Dendritic cell treated with granulocyte-macrophage colony-stimulating factor and Interleukin-4, amounts not matched to agents 40 ng/mL and 50 ng/mL, for 4 days (primary cell): ENCODE measurements at regions not wholly inside any gene's neighbourhood (a gene's known extent, or its start where the extent isn't known, plus 50 kb on each side); places are given as distances from the start of the nearest gene placed in this dataset.
"Not testable (repeated sequence)": the region's sequence is repeated elsewhere in the genome, so short reads cannot be mapped to it uniquely, and the experiment has no call there.

Experiments used
- H3K27ac Mint-ChIP-seq: one replicate; pipeline ENCODE4 v1.8.0; 2022; ENCODE audit warnings: mild to moderate bottlenecking, mixed read lengths
- H3K27me3 Mint-ChIP-seq: one replicate; pipeline ENCODE4 v1.8.0; 2022; ENCODE audit warnings: mild to moderate bottlenecking, mixed read lengths
- H3K36me3 Mint-ChIP-seq: one replicate; pipeline ENCODE4 v1.8.0; 2022; ENCODE audit warnings: low read depth, mixed read lengths
- H3K4me1 Mint-ChIP-seq: one replicate; pipeline ENCODE4 v1.8.0; 2022; ENCODE audit warnings: low read depth, mixed read lengths
- H3K4me3 Mint-ChIP-seq: one replicate; pipeline ENCODE4 v1.8.0; 2022; ENCODE audit warnings: mild to moderate bottlenecking, moderate library complexity, mixed read lengths
- H3K9me3 Mint-ChIP-seq: one replicate; pipeline ENCODE4 v1.8.0; 2022; ENCODE audit warnings: mixed read lengths
- intact Hi-C: fragments of 100-400 bp; cut with micrococcal nuclease; formaldehyde crosslinking; loops from one replicate; pipeline ENCODE4 v1.15.0; 2022

- Mint-ChIP-seq H3K27ac (no peak overlapping the region), H3K4me3 (no peak overlapping the region), H3K9me3 (peaks cover 30% of the 10 kb centered on the region), H3K36me3 (no peaks in the 10 kb centered on the region), H3K4me1 (no peaks in the 10 kb centered on the region), H3K27me3 (no peaks in the 10 kb centered on the region)
- intact Hi-C loops = no loop called here
These were observed 776.1 kb upstream of the MBL2 start for GRCh38 chr10:53548664-53549063.

- Mint-ChIP-seq H3K4me3 (no peak overlapping the region), H3K4me1 (no peaks in the 10 kb centered on the region)
- intact Hi-C loops = no loop called here
These were observed 774.8 kb upstream of the MBL2 start for GRCh38 chr10:53547364-53547763.

GRCh38 chr10:53543410-53543809, 770.8 kb upstream of the MBL2 start:
- H3K4me1 Mint-ChIP-seq = no peaks in the 10 kb centered on the region
- intact Hi-C loops = no loop called here
- H3K4me3 Mint-ChIP-seq = no peak overlapping the region

More at GRCh38 chr10:53547364-53547763, 774.8 kb upstream of the MBL2 start:
- Mint-ChIP-seq H3K36me3 (no peaks in the 10 kb centered on the region), H3K27me3 (no peaks in the 10 kb centered on the region), H3K27ac (no peak overlapping the region), H3K9me3 (peaks cover 31% of the 10 kb centered on the region)

GRCh38 chr10:53537508-53537907, 764.9 kb upstream of the MBL2 start:
- Mint-ChIP-seq H3K4me1 (no peaks in the 10 kb centered on the region), H3K9me3 (peaks cover 14% of the 10 kb centered on the region), H3K27me3 (no peaks in the 10 kb centered on the region), H3K36me3 (no peaks in the 10 kb centered on the region), H3K4me3 (no peak overlapping the region), H3K27ac (no peak overlapping the region)
- intact Hi-C loops = no loop called here

More at GRCh38 chr10:53543410-53543809, 770.8 kb upstream of the MBL2 start:
- Mint-ChIP-seq H3K9me3 (peaks cover 20% of the 10 kb centered on the region), H3K27me3 (no peaks in the 10 kb centered on the region), H3K36me3 (no peaks in the 10 kb centered on the region), H3K27ac (no peak overlapping the region)

GRCh38 chr10:53536322-53536721, 763.7 kb upstream of the MBL2 start:
- Mint-ChIP-seq H3K4me1 (no peaks in the 10 kb centered on the region), H3K36me3 (no peaks in the 10 kb centered on the region), H3K4me3 (no peak overlapping the region), H3K9me3 (peaks cover 18% of the 10 kb centered on the region), H3K27me3 (no peaks in the 10 kb centered on the region), H3K27ac (no peak overlapping the region)
- intact Hi-C loops = no loop called here

GRCh38 chr10:53534428-53534827, 761.8 kb upstream of the MBL2 start:
- no peaks in the 10 kb centered on the region for H3K36me3 Mint-ChIP-seq
- no peak overlapping the region for H3K27ac Mint-ChIP-seq
- no peaks in the 10 kb centered on the region for H3K27me3 Mint-ChIP-seq
- intact Hi-C loops = no loop called here
- peaks cover 22% of the 10 kb centered on the region for H3K9me3 Mint-ChIP-seq
- no peak overlapping the region for H3K4me3 Mint-ChIP-seq
- H3K4me1 Mint-ChIP-seq = no peaks in the 10 kb centered on the region

GRCh38 chr10:53528974-53529373, 756.4 kb upstream of the MBL2 start:
- intact Hi-C loops = no loop called here
- Mint-ChIP-seq H3K27me3 (no peaks in the 10 kb centered on the region), H3K36me3 (no peaks in the 10 kb centered on the region), H3K4me1 (no peaks in the 10 kb centered on the region), H3K9me3 (peaks cover 17% of the 10 kb centered on the region), H3K4me3 (no peak overlapping the region), H3K27ac (no peak overlapping the region)

GRCh38 chr10:53521046-53521445, 748.5 kb upstream of the MBL2 start:
- Mint-ChIP-seq H3K4me1 (no peaks in the 10 kb centered on the region), H3K27ac (no peak overlapping the region), H3K27me3 (no peaks in the 10 kb centered on the region)

GRCh38 chr10:53508197-53508596, 735.6 kb upstream of the MBL2 start:
- no peaks in the 10 kb centered on the region for H3K27me3 Mint-ChIP-seq
- no peak overlapping the region for H3K27ac Mint-ChIP-seq
- peaks cover 51% of the 10 kb centered on the region for H3K9me3 Mint-ChIP-seq
- H3K4me1 Mint-ChIP-seq = no peaks in the 10 kb centered on the region
- no peak overlapping the region for H3K4me3 Mint-ChIP-seq
- H3K36me3 Mint-ChIP-seq = no peaks in the 10 kb centered on the region
- intact Hi-C loops = no loop called here

More at GRCh38 chr10:53521046-53521445, 748.5 kb upstream of the MBL2 start:
- H3K4me3 Mint-ChIP-seq = no peak overlapping the region
- no peaks in the 10 kb centered on the region for H3K36me3 Mint-ChIP-seq
- intact Hi-C loops = no loop called here
- peaks cover 27% of the 10 kb centered on the region for H3K9me3 Mint-ChIP-seq

GRCh38 chr10:53504492-53504891, 731.9 kb upstream of the MBL2 start:
- H3K4me3 Mint-ChIP-seq, intact Hi-C loops, H3K4me1 Mint-ChIP-seq, H3K27me3 Mint-ChIP-seq, H3K27ac Mint-ChIP-seq, H3K36me3 Mint-ChIP-seq: not testable (repeated sequence)
- H3K9me3 Mint-ChIP-seq = peaks cover 67% of the 10 kb centered on the region

- no peaks in the 10 kb centered on the region for H3K4me1 Mint-ChIP-seq
- no peak overlapping the region for H3K4me3 Mint-ChIP-seq
- peaks cover 38% of the 10 kb centered on the region for H3K9me3 Mint-ChIP-seq
- intact Hi-C loops = no loop called here
- no peak overlapping the region for H3K27ac Mint-ChIP-seq
- H3K27me3 Mint-ChIP-seq = no peaks in the 10 kb centered on the region
- H3K36me3 Mint-ChIP-seq = no peaks in the 10 kb centered on the region
These were observed 719.2 kb upstream of the MBL2 start for GRCh38 chr10:53491774-53492173.

- no peak overlapping the region for H3K4me3 Mint-ChIP-seq
- intact Hi-C loops = no loop called here
- H3K4me1 Mint-ChIP-seq = no peaks in the 10 kb centered on the region
- H3K27me3 Mint-ChIP-seq = no peaks in the 10 kb centered on the region
- H3K27ac Mint-ChIP-seq = no peak overlapping the region
- H3K36me3 Mint-ChIP-seq = no peaks in the 10 kb centered on the region
- peaks cover 50% of the 10 kb centered on the region for H3K9me3 Mint-ChIP-seq
These were observed 718.0 kb upstream of the MBL2 start for GRCh38 chr10:53490553-53490952.

- intact Hi-C loops = no loop called here
- H3K4me1 Mint-ChIP-seq = no peaks in the 10 kb centered on the region
- peaks cover 60% of the 10 kb centered on the region for H3K9me3 Mint-ChIP-seq
- H3K36me3 Mint-ChIP-seq = no peaks in the 10 kb centered on the region
- H3K27ac Mint-ChIP-seq = no peak overlapping the region
- no peak overlapping the region for H3K4me3 Mint-ChIP-seq
- H3K27me3 Mint-ChIP-seq = no peaks in the 10 kb centered on the region
These were observed 717.0 kb upstream of the MBL2 start for GRCh38 chr10:53489335-53490182.

- H3K27ac Mint-ChIP-seq = no peak overlapping the region
- H3K9me3 Mint-ChIP-seq = peaks cover 48% of the 10 kb centered on the region
- no peak overlapping the region for H3K4me3 Mint-ChIP-seq
- no peaks in the 10 kb centered on the region for H3K4me1 Mint-ChIP-seq
- no peaks in the 10 kb centered on the region for H3K27me3 Mint-ChIP-seq
- intact Hi-C loops = no loop called here
- no peaks in the 10 kb centered on the region for H3K36me3 Mint-ChIP-seq
These were observed 714.7 kb upstream of the MBL2 start for GRCh38 chr10:53487019-53487983.
